Fibroblast of skin of left biceps (primary cell): ENCODE measurements at regions not wholly inside any gene's neighbourhood (a gene's known extent, or its start where the extent isn't known, plus 50 kb on each side); places are given as distances from the start of the nearest gene placed in this dataset.
"Not testable (repeated sequence)": the region's sequence is repeated elsewhere in the genome, so short reads cannot be mapped to it uniquely, and the experiment has no call there.

Experiments used
- DNase-seq, 2 experiments: peaks; one replicate each; pipeline ENCODE4 v3.0.0-alpha.2; 2013; ENCODE audit warnings: low read depth in 2 of 2

- no peak for DNase-seq
Measured at GRCh38 chr12:90504806-90505205, 450.2 kb downstream of the CCER1 start.

DNA sequence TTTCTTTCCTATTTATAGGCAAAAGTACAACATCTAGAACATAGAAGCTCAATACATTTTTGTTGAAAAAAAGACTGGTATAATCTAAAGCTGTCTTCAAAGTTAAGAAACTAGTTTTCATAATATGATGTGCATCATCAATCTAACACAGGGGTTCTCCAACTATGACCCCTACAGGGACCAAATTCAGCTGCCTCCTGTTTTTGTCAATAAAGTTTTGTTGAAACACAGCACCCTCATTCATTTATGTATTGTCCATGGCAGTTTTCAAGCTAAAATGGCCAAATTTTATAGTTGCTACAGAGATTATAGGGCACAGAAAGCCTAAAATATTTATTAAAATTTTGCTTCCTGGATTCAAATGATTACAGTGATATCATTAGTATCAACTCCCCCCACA is 452.9 kb downstream of the CCER1 start:
- DNase-seq = no peak

GRCh38 chr12:90501412-90501811 is 453.6 kb downstream of the CCER1 start:
- no peak for DNase-seq

DNA sequence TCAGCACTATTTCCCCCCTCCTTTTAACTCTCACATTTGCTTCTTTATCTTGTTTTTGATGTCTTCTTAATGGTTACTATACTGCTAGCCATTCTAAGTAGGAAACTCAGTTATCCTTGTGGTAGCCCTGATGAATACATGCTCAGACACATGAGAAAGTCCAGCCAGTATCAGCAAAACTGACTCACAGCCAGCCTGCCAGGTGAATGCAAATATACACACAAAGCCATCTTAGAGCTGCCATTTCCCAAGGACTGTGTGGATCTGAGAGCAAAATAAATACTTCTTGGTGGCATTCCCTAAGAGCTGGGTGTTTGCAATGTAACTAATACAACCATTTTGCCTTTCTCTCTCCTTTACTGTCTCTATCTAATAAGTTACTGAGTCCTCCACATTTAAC is 455.2 kb downstream of the CCER1 start:
- no peak for DNase-seq

GRCh38 chr12:90497923-90498545 is 456.9 kb downstream of the CCER1 start:
- no peak for DNase-seq

DNA sequence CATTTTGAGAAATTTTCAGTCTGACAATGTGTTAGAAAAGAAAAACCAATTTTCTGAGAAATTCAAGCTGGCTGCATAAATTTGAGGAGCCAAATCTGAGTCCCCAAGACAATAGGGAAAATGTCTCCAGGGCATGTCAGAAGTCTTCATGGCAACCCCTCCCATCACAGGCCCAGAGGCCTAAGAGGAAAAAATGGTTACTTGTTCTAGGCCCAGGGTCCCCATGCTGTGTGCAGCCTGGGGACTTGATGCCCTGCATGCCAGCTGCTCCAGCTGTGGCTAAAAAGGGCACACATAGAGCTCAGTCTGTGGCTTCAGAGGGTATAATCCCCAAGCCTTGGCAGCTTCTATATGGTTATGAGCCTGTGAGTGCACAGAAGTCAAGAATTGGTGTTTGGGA is 464.6 kb downstream of the CCER1 start:
- no peak for DNase-seq

- DNase-seq = peak; percentile 23 to 28
Measured at GRCh38 chr12:90489141-90489540, 465.8 kb downstream of the CCER1 start.

DNA sequence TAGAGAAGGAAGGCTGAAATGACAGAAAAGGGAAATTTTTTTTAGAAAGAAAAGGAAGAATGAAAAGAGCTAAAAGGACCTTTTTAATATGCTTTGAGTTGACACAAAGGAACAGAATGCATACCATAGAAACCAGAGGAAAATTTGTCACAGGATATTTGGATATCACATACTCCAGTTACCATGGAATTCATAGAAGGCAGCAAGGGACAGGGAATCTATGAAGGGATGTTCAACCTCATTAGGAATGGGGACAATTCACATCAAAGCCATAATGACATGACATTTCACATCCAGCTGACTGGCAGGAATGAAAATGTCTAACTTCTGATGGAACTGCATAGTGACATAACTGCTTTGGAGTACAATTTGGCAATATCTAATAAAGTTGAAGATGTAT is 469.4 kb downstream of the CCER1 start:
- no peak for DNase-seq

DNA sequence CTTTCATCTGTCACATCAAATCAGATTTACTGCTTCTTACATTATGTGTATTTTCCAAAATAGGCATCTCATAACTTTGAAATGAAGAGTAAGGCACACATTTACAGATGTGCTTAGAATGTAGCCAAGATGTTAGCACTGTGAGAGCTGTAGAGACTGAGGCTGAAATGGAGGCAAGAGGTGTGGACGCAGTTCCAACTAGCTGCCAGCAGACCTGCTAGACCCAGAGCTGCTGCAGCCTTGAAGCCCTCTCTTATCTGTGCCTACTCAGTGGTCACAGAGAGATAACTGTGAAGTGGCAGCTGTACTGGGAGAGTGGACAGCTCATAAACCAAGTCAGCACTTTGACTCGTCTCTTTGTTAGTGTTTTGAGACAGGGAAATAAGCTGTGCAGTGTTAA is 470.9 kb downstream of the CCER1 start:
- DNase-seq = no peak

DNA sequence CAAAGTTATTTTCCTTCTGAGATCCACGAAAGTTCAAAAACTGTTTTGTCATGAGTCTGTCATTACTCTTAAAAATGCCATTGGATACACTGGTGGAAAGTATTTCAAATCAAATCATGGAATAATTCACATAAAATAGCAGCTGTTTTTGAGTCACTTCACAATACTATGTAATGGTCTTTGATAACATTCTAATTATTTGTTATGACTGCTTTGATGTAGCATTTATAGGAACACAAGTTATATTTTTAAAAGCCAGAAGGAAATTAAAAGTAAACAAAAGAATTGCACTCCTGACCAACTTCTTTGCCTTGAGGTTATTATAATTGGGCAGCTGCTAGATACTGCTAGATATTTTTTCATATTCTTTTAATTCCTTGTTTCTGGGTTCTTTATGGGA is 473.2 kb downstream of the CCER1 start:
- DNase-seq = no peak

DNA sequence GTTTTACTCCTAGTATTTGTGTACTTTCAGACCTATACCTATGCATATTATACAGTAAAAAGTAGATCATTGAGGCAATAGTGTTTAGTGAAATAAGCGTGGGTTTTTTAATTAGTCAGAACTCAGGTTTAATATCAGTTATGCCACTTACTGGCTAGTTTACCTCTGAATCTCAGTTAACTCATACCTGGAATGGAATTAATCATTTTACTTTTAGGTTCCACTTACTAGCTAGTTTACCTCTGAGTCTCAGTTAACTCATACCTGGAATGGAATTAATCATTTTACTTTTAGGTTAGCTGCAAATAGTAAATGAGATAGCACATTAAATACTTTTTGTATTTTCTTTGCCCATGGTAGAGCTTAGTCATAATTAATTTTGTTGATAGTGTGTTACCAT is 475.7 kb downstream of the CCER1 start:
- DNase-seq = no peak

DNA sequence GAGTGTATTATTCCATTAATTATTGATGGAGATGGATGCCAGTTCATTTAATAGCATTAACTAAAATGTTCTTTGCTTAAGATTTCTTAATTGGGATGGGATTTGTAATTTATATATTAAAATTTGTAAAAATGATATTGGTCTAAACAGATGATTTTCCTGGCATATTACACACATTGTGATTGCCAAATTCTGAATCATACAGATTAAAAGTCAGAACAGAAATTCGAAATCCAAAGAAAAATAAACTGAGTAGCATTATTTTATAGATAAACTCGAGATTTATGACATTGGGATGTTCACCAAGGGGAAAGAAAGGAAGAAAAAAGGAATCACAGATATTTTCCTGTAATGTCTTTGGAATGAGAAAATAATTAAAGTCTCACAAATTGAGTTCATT is 481.1 kb downstream of the CCER1 start:
- no peak for DNase-seq

GRCh38 chr12:90460681-90461080 is 494.3 kb downstream of the CCER1 start:
- no peak for DNase-seq

DNA sequence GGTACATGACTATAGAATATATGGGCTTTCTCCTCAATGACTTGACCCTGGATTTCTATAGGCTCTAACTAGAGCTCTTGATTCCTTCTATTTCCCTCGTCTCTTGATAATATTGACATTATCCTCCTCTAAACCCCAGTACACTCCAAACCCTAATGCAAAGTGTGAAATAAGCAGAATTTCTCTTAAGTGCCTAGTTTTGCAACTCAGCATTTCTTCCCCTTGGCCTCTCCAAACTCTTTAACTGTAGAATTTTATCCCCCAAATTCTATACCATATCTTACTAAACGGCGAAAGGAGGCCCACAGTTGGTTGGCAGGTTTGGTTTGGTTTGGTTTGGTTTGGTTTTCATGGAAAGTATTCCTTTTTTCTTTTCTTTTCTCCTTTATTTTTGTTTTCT is 498.7 kb downstream of the CCER1 start:
- DNase-seq = no peak

DNA sequence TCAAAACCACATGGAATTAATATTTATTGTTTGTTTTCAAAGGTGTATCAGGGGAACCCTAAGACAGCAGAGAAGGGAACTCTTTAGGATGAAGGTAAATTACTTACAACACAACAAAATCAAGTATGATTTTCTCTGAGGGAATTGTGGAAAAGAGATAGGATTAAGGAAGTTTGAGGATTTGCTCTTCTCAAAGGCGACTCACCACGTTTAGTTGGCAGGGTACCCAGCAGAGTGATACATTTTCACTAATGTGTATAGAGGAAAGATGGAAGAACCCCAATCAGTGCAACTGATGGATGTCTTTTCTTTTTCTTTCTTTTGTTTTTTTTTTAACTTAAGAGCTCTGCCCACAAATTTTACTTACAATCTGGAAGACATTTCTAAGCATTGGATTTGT is 499.2 kb downstream of the CCER1 start:
- no peak for DNase-seq

DNA sequence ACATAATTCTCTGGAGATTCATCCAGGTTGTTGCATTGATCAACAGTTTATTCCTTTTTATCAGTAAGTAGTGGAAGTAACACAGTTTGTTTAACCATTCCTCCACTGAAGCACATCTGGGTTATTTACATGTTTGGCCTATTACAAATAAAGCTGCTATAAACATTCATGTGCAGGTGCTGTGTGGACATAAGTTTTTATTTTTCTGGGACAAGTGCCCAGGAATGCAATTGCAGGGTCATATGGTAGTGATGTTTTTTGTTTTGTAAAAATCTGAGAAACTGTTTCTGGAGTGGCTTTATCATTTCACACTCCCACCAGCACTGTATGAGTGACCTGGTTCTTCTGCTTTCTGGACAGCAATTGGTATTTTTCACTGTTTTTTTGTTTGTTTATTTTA is 505.4 kb downstream of the CCER1 start:
- DNase-seq = no peak

DNA sequence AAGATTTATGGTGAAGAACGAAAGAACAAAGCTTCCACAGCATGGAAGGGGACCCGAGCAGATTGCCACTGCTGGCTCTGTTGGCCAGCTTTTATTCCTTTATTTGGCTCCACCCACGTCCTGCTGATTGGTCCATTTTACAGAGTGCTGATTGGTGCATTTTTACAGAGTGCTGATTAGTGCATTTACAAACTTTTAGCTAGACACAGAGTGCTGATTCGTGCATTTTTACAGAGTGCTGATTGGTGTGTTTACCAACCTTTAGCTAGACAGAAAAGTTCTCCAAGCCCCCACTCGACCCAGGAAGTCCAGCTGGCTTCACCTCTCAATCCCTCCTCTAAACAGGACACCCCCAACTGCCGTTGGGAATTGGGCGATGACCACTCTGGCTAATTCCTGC is 511.5 kb downstream of the CCER1 start:
- not testable (repeated sequence) for DNase-seq

- no peak for DNase-seq
Measured at GRCh38 chr12:90441431-90441830, 513.5 kb downstream of the CCER1 start.

DNA sequence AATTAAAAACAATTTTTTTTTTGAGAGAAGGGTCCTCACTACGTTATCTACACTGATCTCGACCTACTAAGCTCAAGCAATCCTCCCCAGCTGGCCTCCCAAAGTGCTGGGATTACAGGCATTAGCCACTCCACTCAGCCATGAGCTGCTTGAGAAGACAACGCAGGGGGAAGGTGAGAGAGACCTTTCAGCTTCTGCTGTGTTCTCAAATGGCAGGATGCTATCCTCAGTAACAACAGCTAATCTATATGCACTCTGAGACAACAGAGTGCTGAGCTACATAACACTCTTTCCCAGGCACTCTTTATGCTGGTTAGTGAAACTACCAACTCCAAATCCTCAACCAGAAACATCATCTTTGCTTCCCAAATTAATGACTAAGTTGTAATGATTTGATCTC is 526.1 kb downstream of the CCER1 start:
- DNase-seq = no peak

DNA sequence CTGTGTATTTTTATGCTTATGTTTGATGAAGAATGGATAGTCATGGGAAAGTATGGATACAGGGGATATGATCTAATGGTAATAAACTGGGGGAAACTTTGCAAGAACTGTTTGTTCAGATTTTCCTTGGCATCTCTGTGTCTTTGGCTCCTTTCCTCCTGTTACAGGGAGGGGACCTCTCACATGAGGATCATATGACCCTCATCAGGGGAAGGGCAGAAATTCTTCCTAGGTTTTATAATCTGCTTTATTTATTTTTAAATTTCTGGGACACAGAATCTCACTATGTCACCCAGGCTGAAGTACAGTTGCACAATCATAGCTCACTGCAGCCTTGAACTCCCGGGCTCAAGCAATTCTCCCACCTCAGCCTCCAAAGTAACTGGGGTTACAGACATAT is 526.5 kb downstream of the CCER1 start:
- DNase-seq = no peak

DNA sequence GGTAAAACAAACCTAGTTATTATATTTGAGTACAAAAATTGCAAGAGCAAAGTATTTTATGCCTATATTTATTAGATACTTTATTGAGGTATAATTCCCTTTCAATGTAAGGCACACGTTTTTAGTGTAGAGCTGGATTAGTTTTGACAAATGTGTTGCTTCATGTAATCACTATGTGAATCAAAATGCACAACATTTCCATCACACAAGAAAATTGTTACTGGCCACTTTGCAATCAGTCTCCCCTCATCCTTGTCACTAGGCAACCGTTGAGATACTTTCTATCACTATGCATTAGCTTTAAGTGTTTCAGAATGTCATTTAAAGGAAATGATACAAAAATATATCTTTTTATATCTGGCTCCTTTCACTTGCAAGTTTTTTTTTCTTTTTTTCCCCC is 531.0 kb downstream of the CCER1 start:
- DNase-seq = no peak

- no peak for DNase-seq
Measured at GRCh38 chr12:90410962-90411361, 544.0 kb downstream of the CCER1 start.

DNA sequence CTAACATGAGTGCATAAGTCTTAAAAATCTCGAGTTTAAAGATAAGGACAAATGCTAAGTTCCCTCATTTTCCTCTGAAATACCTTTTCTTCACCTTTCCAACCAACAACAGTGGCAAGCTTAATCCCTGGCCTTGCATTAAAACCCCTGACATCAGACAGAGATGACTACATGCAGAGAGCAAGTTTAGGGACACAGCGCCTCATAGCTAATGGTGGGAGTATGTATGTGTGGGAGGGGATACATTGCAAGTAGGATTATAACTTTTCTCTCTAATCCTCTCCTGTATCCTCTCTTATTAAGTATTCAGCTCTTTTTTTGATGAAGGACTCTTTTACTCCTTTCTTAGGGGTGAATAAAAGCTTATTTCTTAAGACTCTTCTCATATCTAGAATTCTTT is 547.1 kb downstream of the CCER1 start:
- no peak for DNase-seq

DNA sequence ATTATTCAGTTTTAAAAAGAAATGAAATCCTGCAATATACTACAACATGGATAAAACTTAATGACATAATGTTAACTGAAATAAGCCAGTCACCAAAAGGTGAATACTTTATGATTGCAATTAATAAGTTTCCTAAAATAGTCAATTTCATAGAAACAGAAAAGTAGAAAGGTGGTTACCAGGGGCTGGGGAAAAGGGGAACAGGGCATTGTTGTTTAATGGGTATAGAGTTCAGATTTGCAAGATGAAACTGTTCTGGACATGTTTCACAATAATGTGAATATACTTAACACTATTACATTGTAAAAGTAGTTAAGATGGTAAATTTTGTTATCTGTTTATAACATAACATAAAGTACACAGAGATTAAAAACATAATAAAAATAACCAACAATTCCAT is 550.9 kb downstream of the CCER1 start:
- DNase-seq = no peak

DNA sequence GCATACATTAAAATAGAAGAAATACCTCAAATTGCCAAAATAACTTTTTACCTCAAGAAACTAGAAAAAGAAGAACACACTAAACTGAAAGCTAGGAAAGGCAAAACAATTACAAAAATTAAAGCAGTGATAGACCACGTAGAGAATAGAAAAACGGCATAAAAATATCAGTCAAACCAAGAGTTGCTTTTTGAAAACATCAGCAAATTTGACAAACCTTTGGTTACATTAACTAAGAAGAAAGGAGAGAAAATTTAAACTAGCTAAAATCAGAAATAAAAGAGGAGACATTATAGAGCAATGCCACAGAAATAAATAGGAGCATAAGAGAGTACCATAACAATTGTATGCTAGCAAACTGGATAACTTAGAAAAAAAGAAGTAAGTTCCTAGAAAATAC is 553.8 kb downstream of the CCER1 start:
- DNase-seq = no peak
